CD4-positive, alpha-beta T cell treated with Interleukin-6 at 100 ng/mL for 8 hours (primary cell): ENCODE measurements at regions not wholly inside any gene's neighbourhood (a gene's known extent, or its start where the extent isn't known, plus 50 kb on each side); places are given as distances from the start of the nearest gene placed in this dataset.

Experiments used
- DNase-seq: peaks from one replicate; pipeline ENCODE4 v3.0.0-alpha.2; 2020; ENCODE audit warnings: mixed read lengths, low spot score

GRCh38 chr13:90084684-90085290 is 1262.7 kb upstream of the MIR17HG start:
- DNase-seq, result no peak

DNA sequence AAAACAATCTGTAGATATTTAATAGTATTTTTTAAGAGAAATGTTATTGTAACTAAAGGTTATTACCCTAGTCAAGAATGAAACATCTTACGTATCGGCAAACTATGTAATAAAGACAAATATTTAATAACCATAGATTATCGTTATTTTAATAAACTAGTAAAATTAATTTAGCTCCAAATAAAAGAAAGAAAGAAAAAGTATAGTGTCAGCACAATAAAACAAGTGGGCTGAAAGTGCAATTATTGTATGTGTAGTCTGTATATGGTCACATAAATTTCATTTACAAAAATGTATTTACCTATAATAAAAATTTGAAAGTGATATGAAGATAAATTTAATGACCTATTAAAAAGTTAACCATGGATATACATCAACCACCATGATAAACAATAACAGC is 1258.4 kb upstream of the MIR17HG start:
- DNase-seq, result no peak

- DNase-seq, result no peak
Measured at GRCh38 chr13:90091611-90092010, 1255.9 kb upstream of the MIR17HG start.

GRCh38 chr13:90094357-90094756 is 1253.1 kb upstream of the MIR17HG start:
- no peak for DNase-seq

DNA sequence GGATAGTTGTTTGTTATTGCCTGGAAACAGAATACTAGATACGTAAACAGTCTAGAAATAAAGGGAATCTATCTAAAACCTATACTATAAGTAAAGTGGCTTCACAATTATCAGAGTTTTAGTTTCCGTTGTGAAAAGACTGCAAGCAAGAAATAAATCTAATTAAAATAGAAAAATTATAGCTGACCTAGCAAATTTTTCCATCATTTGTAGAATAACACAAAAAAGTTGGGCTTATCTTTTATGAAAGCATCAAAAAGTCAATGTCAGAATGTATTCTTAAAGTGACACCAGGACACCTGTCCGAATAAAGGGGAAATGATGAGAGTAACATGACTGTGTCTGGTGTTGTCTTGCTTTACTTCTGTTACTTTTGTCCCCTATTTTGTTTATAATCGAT is 1248.9 kb upstream of the MIR17HG start:
- no peak for DNase-seq

DNA sequence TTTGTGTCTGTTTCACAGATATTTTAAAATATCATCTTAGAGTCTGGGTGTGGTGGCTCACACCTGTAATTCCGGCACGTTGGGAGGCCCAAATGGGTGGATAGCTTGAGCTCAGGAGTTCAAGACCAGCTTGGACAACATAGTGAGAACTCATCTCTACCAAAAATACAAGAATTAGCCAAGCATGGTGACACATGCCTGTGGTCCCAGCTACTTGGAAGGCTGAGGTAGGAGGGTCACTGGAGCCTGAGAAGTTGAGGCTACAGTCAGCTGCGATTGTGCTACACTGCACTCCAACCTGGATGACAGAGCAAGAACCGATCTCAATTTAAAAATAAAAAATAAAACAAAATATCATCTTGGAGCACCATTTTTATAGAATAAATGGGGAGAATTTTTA is 1247.6 kb upstream of the MIR17HG start:
- no peak for DNase-seq

- no peak for DNase-seq
Measured at GRCh38 chr13:90103099-90103784, 1244.2 kb upstream of the MIR17HG start.

DNA sequence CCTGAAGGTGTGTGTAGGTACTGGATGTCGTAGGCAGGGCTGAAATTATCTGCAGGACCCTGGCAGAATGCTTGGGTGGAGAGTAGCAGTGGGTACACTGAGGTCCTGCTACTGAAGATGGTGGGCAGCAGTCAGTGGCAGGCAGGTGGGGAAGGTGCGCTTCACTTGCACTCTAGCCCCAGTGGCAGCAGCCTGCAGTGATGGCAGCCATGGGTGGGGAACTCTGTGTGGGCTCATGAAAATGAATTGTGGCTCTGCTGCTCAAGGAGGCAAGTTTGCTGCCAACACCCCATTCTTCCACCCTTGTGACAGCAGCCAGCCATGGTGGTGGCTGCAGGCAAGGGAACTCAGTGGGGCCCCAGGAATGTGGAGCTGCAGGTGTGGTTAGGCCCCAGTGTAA is 1242.7 kb upstream of the MIR17HG start:
- no peak for DNase-seq

GRCh38 chr13:90105276-90105675 is 1242.2 kb upstream of the MIR17HG start:
- DNase-seq, result no peak

DNA sequence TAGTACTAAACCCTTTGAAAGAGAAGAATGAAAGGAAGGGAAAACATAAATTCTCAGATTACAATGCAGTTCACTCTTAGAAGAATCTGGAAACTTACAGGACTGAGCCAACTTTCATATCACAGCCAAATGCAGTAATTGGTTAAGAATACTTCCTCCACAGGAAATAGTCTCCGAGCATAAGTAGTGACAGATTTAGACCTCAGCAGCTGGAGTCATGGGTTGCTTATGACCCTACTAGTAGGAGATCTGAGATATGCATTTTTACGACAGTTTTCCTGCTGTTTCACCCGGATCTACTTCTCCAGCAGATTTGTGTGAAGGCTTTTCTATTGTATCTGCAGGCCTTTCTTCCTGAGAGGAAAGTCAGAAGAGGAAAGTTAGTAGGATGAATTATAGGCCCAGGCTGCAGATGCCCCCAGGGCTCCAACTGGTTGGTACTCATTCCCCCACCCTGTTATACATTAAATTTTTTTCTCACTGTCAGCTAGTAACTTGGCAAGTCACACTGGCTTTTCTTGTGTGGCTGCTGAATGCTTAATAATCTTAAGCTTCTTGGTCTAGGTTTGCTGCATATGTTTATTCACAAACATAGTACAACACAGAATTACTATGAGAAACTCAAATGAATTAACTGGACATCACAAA is 1241.5 kb upstream of the MIR17HG start:
- no peak for DNase-seq

GRCh38 chr13:90107661-90108060 is 1239.8 kb upstream of the MIR17HG start:
- no peak for DNase-seq

GRCh38 chr13:90108547-90108946 is 1238.9 kb upstream of the MIR17HG start:
- no peak for DNase-seq

GRCh38 chr13:90116121-90116520 is 1231.4 kb upstream of the MIR17HG start:
- DNase-seq, result no peak

GRCh38 chr13:90118467-90119071 is 1228.9 kb upstream of the MIR17HG start:
- no peak for DNase-seq

- DNase-seq, result no peak
Measured at GRCh38 chr13:90120026-90120425, 1227.5 kb upstream of the MIR17HG start.

DNA sequence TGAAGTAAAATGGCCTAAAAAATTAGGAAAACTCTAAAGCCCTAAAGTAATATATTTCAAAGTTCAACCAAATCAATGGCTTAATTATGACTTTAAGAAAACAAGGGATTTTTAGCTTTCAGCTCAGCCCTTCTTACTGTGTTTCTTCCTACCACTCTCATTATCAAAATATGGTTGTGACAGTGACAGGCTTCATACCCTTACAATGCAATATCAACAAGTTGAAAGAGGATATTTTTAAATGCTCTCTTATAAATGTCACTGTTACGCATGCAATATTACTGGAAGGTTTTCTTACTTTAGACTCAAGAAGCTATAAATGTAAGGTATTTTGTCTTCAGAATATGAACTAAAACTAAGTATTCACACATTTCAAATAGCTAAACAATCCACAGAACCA is 1225.7 kb upstream of the MIR17HG start:
- no peak for DNase-seq

DNA sequence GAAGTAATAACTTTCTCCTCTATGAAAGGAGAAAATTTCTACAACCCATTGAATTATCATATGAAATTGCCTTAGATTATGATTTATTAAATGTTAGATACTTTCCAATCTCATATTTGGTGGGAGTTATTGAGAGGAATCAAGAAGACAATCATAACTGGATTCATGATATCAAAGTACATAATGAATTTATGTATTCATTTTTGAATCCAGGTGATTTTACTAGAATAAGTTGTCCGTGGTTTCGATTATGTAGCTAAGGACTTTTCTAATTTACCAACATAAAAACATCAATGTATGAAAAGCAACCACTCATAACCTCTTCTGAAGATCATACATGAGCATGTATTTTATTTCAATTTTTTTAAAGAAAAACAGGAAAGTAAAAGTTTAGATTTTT is 1225.0 kb upstream of the MIR17HG start:
- no peak for DNase-seq

DNA sequence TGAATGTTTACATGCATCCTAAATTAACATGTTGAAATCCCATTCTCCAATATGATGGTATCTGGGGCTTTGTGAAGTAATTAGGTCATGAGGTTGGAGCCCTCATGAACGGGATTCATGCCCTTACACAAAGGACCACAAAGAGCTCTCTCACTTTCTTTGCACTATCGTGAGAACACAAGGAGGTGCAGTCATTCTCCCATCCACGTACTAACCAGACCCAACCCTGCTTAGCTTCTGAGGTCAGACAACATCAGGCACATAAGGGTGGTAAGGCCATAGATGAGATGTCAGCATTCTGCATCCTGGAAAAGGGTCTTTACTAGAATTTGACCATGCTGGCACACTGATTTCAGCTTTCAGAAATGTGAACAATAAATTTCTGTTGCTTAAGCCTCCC is 1211.9 kb upstream of the MIR17HG start:
- no peak for DNase-seq

DNA sequence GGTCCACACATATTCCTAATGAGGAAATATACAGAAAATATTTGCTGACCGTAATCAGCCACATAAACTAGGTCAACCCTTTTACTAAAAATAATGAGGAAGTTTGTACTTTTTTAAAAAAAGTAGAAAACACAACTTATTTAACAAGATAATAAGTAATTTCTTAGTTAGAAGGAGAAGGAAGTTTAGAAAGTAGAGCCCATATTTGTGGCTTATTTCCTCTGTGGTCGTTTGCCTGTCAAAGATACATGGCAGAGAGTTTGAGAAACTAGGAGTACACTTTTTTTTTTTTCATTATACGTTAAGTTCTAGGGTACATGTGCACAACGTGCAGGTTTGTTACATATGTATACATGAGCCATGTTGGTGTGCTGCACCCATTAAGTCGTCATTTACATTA is 1205.2 kb upstream of the MIR17HG start:
- DNase-seq, result no peak

GRCh38 chr13:90154311-90154960 is 1193.1 kb upstream of the MIR17HG start:
- DNase-seq, result no peak

- DNase-seq, result no peak
Measured at GRCh38 chr13:90156390-90156789, 1191.1 kb upstream of the MIR17HG start.

DNA sequence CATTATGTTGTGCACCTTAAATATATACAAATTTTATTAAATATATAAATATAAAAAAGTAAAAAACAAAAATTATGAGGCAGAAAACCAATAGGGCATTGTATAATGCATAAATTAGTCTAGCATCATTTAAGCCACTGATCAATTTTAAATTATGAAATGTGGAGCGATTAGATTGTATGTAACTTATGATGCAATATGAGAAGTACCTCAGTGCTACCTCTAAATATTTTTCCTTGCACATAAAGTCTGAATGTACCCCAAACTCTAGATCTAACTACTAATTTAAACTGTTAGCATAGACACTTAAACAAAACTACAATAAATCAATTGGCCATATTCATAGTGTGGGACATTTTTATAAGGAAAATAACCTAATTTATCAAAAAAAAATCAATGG is 1178.5 kb upstream of the MIR17HG start:
- DNase-seq, result no peak

GRCh38 chr13:90170208-90170607 is 1177.3 kb upstream of the MIR17HG start:
- no peak for DNase-seq
